ENCODE measurements at regions not wholly inside any gene's neighbourhood (a gene's known extent, or its start where the extent isn't known, plus 50 kb on each side); places are given as distances from the start of the nearest gene placed in this dataset.

GRCh38 chr13:89212186-89212585, 1541.0 kb downstream of the SLITRK5 start:
- no peak for TF ChIP-seq CTCF (IDR thresholded peaks at IDR 0.05; ENCODE audit: low read depth, low read length)
- no peak for TF ChIP-seq EZH2phosphoT487 (IDR thresholded peaks at IDR 0.05; ENCODE audit: low read depth)

All from OCI-LY3 (cell line).